ENCODE measurements at regions not wholly inside any gene's neighbourhood (a gene's known extent, or its start where the extent isn't known, plus 50 kb on each side); places are given as distances from the start of the nearest gene placed in this dataset.
"Not testable (repeated sequence)": the region's sequence is repeated elsewhere in the genome, so short reads cannot be mapped to it uniquely, and the experiment has no call there.

- no peak for DNase-seq (ENCODE audit: low spot score)
These were observed 427.3 kb downstream of the MFSD1 start for GRCh38 chr3:159229116-159229680.

- DNase-seq (ENCODE audit: low spot score): no peak
These were observed 431.1 kb downstream of the MFSD1 start for GRCh38 chr3:159232966-159233365.

GRCh38 chr3:159233734-159234133, 431.9 kb downstream of the MFSD1 start:
- no peak for DNase-seq (ENCODE audit: low spot score)

- DNase-seq (ENCODE audit: low spot score): no peak
These were observed 432.5 kb downstream of the MFSD1 start for GRCh38 chr3:159234306-159234705.

- DNase-seq (ENCODE audit: low spot score): no peak
These were observed 434.5 kb downstream of the MFSD1 start for GRCh38 chr3:159236321-159236720.

GRCh38 chr3:159237226-159237625, 435.4 kb downstream of the MFSD1 start:
- no peak for DNase-seq (ENCODE audit: low spot score)

DNA sequence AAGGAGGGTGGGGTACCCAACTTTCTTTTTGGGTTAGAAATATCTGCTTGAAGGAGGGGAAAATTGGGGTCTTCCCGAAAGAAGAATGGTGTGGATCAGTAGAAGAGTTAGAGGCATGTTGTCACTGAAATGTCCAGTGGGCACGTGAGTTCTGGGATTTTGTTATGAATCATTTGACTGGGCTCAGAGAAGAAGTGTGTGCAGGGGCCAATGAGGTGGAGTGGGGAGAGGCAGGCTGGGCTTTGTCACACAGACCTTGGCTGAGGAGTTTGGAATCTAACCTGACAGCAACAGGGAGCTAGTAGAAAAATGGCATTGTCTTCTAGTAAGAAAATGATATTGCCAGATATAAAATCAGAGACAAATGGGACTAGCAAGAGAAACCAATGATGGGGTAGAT, 436.8 kb downstream of the MFSD1 start:
- no peak for DNase-seq (ENCODE audit: low spot score)

GRCh38 chr3:159239059-159239458, 437.2 kb downstream of the MFSD1 start:
- DNase-seq (ENCODE audit: low spot score): no peak

DNA sequence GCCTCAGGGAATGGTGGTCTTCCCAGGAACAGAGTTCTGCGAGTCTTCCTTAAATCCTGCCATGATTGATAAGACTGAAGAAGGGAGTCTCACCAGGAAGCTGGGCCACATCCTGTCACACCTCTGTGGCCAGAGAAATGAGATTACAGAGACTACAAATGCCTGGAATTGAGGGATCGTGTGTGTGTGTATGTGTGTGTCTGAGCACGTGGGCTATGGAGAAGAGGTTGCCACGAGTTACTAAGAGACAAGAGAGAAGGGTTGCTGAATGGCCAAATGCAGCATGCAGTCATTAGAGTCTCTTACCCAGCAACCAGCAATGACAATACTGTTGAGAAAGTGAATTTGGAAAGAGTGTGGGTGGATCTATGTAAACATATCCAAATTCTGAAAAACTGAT, 443.1 kb downstream of the MFSD1 start:
- no peak for DNase-seq (ENCODE audit: low spot score)

DNA sequence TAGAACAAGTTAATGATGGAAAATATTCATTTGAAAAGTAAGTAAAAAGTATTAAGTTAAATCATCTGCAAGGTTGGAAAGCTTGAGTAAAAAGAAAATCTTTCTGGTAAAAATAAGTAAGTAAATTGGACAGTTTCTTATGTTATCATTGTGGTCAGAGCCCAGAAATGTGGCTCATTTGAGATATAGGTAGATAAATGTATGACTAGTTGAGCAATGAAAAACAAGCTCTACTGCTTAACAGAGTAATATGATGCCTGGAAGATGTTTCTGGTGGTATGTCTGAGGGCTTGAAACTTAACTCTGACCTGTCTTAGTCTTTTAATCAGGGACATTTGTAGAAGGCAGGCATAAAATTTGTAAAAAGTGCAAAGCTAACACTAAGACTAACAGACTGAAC, 444.0 kb downstream of the MFSD1 start:
- no peak for DNase-seq (ENCODE audit: low spot score)

GRCh38 chr3:159246385-159246784, 444.5 kb downstream of the MFSD1 start:
- no peak for DNase-seq (ENCODE audit: low spot score)

DNA sequence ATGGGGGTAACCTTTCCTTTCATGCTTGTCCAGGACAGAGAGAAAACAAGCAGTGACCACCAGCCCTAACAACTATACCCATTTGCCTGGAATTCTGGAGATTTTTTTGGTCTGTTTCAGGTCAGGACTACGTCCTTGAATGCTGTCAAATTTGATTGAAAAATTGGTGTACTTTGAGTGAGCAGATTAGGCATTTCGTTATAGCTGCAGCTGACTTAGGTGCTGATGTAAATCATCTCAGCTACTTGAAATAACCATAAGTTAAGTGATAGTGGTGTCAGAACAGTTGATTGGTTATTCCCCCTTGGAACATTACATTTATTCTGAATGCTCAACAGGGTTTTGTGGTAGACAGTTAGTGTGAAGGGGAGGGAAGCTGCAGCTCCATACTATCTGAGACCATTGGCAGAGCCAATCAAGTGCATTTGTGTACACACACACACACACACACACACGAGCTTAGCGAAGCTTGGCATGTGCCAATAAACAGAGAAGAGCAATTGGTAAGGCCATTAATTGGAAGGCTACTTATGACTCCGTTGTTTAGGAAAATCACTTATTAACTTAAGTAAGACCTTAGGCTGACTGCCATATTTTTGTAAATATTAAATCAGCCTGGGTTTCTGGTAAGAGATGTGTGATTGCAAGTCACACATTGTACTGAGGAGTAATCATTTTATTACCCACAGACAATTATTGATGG, 447.8 kb downstream of the MFSD1 start:
- no peak for DNase-seq (ENCODE audit: low spot score)

GRCh38 chr3:159250961-159251360, 449.1 kb downstream of the MFSD1 start:
- no peak for DNase-seq (ENCODE audit: low spot score)

GRCh38 chr3:159252274-159252673, 450.4 kb downstream of the MFSD1 start:
- no peak for DNase-seq (ENCODE audit: low spot score)

DNA sequence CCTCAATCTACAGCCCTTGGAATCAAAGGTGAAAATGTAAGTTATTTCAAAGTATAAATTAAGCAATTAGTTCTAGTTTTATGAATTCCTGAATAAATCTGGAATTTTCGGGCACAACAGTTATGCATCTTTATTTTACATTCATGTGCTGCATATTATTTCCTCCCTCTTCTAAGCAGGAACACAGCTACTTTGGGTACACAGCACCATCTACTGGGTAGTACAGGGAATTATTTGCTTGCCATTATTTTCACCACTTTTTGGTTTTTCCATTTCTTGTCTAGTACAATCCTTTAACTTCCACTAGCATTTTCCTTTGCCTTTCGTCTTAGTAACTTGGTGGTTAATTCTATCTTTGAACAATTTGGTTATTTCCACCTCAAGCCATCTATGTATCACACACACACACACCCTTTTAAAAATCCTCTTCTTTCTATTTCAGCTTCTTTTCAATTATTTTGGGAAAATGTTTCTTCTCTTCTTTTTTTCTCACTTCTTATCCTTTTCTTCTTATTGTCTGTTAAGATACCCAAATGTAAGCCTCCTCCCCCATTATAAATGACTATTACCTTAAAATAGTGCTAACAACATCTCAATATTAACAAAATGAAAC, 451.0 kb downstream of the MFSD1 start:
- DNase-seq (ENCODE audit: low spot score): no peak

DNA sequence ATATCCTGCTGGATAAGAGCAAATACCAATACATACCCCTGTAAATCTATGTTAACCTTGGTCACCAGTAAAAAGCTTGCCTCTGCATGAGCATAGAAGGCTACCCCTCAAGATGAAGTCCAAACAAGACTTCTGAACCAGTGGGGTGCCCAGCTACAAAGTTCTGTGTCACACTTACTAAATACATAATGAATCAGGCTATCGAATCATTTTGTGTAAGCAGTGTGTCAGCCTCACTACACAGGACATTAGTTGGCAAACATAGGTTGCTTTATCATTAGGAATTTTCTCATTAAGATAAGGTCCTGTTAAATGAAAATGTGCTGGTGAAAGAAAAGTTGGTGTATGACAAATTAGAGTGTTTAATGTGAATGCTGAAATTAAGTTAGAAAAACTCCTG, 452.0 kb downstream of the MFSD1 start:
- DNase-seq (ENCODE audit: low spot score): no peak

- DNase-seq (ENCODE audit: low spot score): no peak
These were observed 456.1 kb downstream of the MFSD1 start for GRCh38 chr3:159257954-159258353.

DNA sequence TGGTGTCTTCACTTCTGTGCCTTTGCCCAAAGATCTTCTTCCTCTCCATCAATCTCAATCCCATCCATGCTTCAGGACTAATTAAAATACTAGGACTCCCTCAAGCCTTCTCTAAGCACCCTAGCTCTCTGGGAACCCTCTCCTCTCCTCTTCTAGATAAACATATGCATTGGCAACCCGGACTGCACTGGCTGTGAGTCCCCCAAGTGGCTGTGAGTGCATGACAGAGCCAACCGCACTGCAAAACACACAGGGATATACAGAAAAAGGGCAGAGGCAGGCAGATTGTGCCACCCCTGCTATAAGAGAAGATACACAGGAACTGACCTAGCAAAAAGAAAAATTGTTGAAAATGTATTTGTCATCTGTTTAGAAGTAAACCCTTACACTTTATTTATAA, 457.1 kb downstream of the MFSD1 start:
- DNase-seq (ENCODE audit: low spot score): no peak

GRCh38 chr3:159260049-159260662, 458.3 kb downstream of the MFSD1 start:
- DNase-seq (ENCODE audit: low spot score): peak; percentile 47

DNA sequence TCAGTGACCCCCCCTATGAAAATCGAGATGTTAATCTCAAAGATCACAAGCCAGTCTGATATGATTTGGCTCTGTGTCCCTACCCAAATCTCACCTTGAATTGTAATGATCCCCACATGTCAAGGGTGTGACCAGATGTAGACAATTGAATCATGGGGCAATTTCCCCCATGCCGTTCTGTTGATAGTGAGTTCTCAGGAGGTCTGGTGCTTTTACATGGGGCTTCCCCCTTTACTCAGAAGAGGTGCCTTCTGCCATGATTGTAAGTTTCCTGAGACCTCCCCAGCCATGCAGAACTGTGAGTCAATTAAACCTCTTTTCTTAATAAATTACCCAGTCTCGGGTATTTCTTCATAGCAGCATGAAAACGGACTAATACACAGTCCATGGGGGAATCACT, 459.5 kb downstream of the MFSD1 start:
- DNase-seq (ENCODE audit: low spot score): not testable (repeated sequence)

- DNase-seq (ENCODE audit: low spot score): peak; percentile 18
These were observed 462.1 kb downstream of the MFSD1 start for GRCh38 chr3:159263750-159264553.

- DNase-seq (ENCODE audit: low spot score): no peak
These were observed 463.9 kb downstream of the MFSD1 start for GRCh38 chr3:159265705-159266104.

Measured in mucosa of gallbladder (tissue), 1 donor.